ENCODE measurements at regions not wholly inside any gene's neighbourhood (a gene's known extent, or its start where the extent isn't known, plus 50 kb on each side); places are given as distances from the start of the nearest gene placed in this dataset.

- intact Hi-C loops (cut with micrococcal nuclease) = no loop called here
- Histone ChIP-seq H3K27ac (ENCODE audit: low read depth in 1 of 2, low read length in 2 of 2) (no peak overlapping the region), H3K9ac (ENCODE audit: insufficient read depth, low read length, poor library complexity, severe bottlenecking) (no peak overlapping the region), H3K27me3 (ENCODE audit: control insufficient read depth in 2 of 2, insufficient read depth in 2 of 2, low read length in 2 of 2) (peaks cover 5 to 7% of the 10 kb centered on the region in 2 donors), H3K4me1 (ENCODE audit: control insufficient read depth in 1 of 2, insufficient read depth in 2 of 2, low read length in 2 of 2) (no peaks in the 10 kb centered on the region), H3K79me2 (ENCODE audit: insufficient read depth, low read length) (no peaks in the 10 kb centered on the region), H3K4me3 (replicated peaks in 1 of 3; ENCODE audit: low read depth in 2 of 3, low read length in 3 of 3) (no peak overlapping the region), H3K36me3 (replicated peaks in 1 of 2; ENCODE audit: control insufficient read depth in 1 of 2, insufficient read depth in 2 of 2, low read length in 2 of 2) (no peaks in the 10 kb centered on the region), H4K20me1 (ENCODE audit: insufficient read depth, low read length) (no peaks in the 10 kb centered on the region), H2AFZ (ENCODE audit: insufficient read depth, low read depth, low read length, poor library complexity, severe bottlenecking) (no peak overlapping the region), H3K4me2 (replicated peaks; ENCODE audit: extremely low read depth, low read length, poor library complexity, severe bottlenecking) (no peak overlapping the region), H3K9me3 (replicated peaks in 1 of 2; ENCODE audit: control insufficient read depth in 1 of 2, insufficient read depth in 1 of 2, low read length in 2 of 2) (no peaks in the 10 kb centered on the region)
- H3K9me3 Mint-ChIP-seq = peaks cover 0 to 5% (median 2%) of the 10 kb centered on the region in 7 donors
- peaks cover 10 to 16% (median 12%) of the 10 kb centered on the region in 3 donors for H3K27me3 Mint-ChIP-seq (ENCODE audit: low read depth in 3 of 3)
- TF ChIP-seq CTCF (IDR thresholded peaks at IDR 0.05) = no peak
- H3K4me3 Mint-ChIP-seq = no peak overlapping the region
- no peak overlapping the region for H3K27ac Mint-ChIP-seq
- no peaks in the 10 kb centered on the region for H3K4me1 Mint-ChIP-seq
- no peaks in the 10 kb centered on the region for H3K36me3 Mint-ChIP-seq
- DNase-seq = no peak
- whole genome bisulfite sequencing (ENCODE audit: insufficient coverage) = no CpG with 5 or more reads among the region's 2 CpGs
These were observed 115.5 kb downstream of the BUB3 start for GRCh38 chr10:123269675-123270074.

- H3K4me3 Mint-ChIP-seq = no peak overlapping the region
- WGBS (ENCODE audit: insufficient coverage) = no CpG with 5 or more reads among the region's 2 CpGs
- peaks cover 16 to 20% (median 18%) of the 10 kb centered on the region in 3 donors for H3K27me3 Mint-ChIP-seq (ENCODE audit: low read depth in 3 of 3)
- no peak overlapping the region for H2AFZ ChIP-seq (ENCODE audit: insufficient read depth, low read depth, low read length, poor library complexity, severe bottlenecking)
- H3K9me3 Mint-ChIP-seq = peaks cover 0 to 7% (median 2%) of the 10 kb centered on the region in 7 donors
- H3K36me3 Mint-ChIP-seq = no peaks in the 10 kb centered on the region
- no peaks in the 10 kb centered on the region for H4K20me1 ChIP-seq (ENCODE audit: insufficient read depth, low read length)
- no peak for TF ChIP-seq CTCF (IDR thresholded peaks at IDR 0.05)
- intact Hi-C loops (cut with micrococcal nuclease) = no loop called here
- no peak overlapping the region for H3K27ac Mint-ChIP-seq
- no peaks in the 10 kb centered on the region for H3K79me2 ChIP-seq (ENCODE audit: insufficient read depth, low read length)
- peaks cover 0 to 2% of the 10 kb centered on the region in 2 donors for H3K9me3 ChIP-seq (replicated peaks in 1 of 2; ENCODE audit: control insufficient read depth in 1 of 2, insufficient read depth in 1 of 2, low read length in 2 of 2)
- no peak for DNase-seq
- H3K27me3 ChIP-seq (ENCODE audit: control insufficient read depth in 2 of 2, insufficient read depth in 2 of 2, low read length in 2 of 2) = peaks cover 5 to 12% of the 10 kb centered on the region in 2 donors
- H3K4me1 ChIP-seq (ENCODE audit: control insufficient read depth in 1 of 2, insufficient read depth in 2 of 2, low read length in 2 of 2) = no peaks in the 10 kb centered on the region
- no peak overlapping the region for H3K4me3 ChIP-seq (replicated peaks in 1 of 3; ENCODE audit: low read depth in 2 of 3, low read length in 3 of 3)
- H3K27ac ChIP-seq (ENCODE audit: low read depth in 1 of 2, low read length in 2 of 2) = no peak overlapping the region
- no peak overlapping the region for H3K4me2 ChIP-seq (replicated peaks; ENCODE audit: extremely low read depth, low read length, poor library complexity, severe bottlenecking)
- H3K9ac ChIP-seq (ENCODE audit: insufficient read depth, low read length, poor library complexity, severe bottlenecking) = no peak overlapping the region
- no peaks in the 10 kb centered on the region for H3K36me3 ChIP-seq (replicated peaks in 1 of 2; ENCODE audit: control insufficient read depth in 1 of 2, insufficient read depth in 2 of 2, low read length in 2 of 2)
- no peaks in the 10 kb centered on the region for H3K4me1 Mint-ChIP-seq
These were observed 116.0 kb downstream of the BUB3 start for GRCh38 chr10:123270221-123270620.
